PFSK-1 (cell line): ENCODE measurements at regions not wholly inside any gene's neighbourhood (a gene's known extent, or its start where the extent isn't known, plus 50 kb on each side); places are given as distances from the start of the nearest gene placed in this dataset.

Experiments used
- POLR2AphosphoS5 ChIP-seq: IDR thresholded peaks from 2 replicates; pipeline ENCODE4 v1.6.1; 2012; ENCODE audit warnings: low read depth, mild to moderate bottlenecking, control low read depth, low read length, moderate library complexity
- SIN3A ChIP-seq: IDR thresholded peaks from 2 replicates; pipeline ENCODE4 v1.6.1; 2012; ENCODE audit warnings: mild to moderate bottlenecking, low read length, moderate library complexity, borderline replicate concordance; ENCODE audit not compliant: insufficient read depth
- TAF1 ChIP-seq: IDR thresholded peaks from 2 replicates; pipeline ENCODE4 v1.6.1; 2012; ENCODE audit warnings: low read length, control low read depth, borderline replicate concordance; ENCODE audit not compliant: insufficient read depth
- TF ChIP-seq, protein P1 (sequence below), 2 experiments: IDR thresholded peaks; 2 replicates each; pipeline versions ENCODE4 v1.6.1 to v1.8.0; 2011 to 2012; ENCODE audit warnings: low read depth in 2 of 2, low read length in 2 of 2, control low read depth in 1 of 2, inconsistent platforms in 1 of 2, mild to moderate bottlenecking in 1 of 2, moderate library complexity in 1 of 2; ENCODE audit not compliant: insufficient read depth in 1 of 2

DNA sequence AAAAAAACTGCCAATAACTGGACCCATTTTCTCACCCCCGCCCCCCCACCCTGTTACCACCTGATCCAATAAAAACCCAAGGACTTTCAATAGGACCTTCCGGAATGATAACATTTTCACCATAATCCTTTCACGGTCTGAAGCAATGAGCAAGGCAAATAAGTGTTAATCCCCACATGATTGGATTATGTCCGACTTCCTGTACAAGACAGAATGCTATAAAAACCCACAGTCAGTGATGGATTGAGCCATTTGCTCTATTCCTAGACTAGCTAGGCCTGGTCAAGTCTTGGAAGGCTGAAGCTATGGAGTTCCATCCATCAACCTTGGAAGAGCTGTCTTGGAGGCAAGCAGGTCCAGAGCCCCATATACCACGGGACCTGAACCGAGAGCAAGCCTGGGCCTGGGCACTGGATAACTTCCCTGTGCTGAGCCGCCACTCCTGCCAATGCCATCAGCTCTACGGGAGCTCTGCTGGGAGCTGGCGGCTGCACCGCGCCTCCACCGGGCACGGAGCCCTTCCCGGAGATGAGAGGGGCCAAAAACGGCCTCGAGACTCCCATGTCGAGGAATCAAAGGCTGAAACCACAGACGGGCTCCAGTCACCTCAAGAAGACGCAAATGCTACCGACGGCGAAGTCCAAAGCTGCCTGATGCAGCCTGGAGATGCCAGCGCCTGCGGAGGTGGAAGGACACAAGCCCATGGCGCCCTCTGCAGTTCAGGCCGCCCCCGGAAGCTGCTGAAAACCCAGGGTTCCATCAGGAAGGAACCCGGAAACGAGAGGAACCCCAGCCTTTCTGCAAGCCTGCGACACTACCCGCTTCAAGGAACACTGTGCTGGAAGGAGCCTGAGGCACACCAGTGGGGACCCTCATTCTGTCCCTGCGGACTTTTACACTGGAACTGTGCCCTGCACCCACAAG is 69.2 kb downstream of the ANXA2R start:
- no peak for TF ChIP-seq POLR2AphosphoS5
- no peak for TF ChIP-seq SIN3A
- TF ChIP-seq TAF1: no peak
- TF ChIP-seq, protein P1, sequence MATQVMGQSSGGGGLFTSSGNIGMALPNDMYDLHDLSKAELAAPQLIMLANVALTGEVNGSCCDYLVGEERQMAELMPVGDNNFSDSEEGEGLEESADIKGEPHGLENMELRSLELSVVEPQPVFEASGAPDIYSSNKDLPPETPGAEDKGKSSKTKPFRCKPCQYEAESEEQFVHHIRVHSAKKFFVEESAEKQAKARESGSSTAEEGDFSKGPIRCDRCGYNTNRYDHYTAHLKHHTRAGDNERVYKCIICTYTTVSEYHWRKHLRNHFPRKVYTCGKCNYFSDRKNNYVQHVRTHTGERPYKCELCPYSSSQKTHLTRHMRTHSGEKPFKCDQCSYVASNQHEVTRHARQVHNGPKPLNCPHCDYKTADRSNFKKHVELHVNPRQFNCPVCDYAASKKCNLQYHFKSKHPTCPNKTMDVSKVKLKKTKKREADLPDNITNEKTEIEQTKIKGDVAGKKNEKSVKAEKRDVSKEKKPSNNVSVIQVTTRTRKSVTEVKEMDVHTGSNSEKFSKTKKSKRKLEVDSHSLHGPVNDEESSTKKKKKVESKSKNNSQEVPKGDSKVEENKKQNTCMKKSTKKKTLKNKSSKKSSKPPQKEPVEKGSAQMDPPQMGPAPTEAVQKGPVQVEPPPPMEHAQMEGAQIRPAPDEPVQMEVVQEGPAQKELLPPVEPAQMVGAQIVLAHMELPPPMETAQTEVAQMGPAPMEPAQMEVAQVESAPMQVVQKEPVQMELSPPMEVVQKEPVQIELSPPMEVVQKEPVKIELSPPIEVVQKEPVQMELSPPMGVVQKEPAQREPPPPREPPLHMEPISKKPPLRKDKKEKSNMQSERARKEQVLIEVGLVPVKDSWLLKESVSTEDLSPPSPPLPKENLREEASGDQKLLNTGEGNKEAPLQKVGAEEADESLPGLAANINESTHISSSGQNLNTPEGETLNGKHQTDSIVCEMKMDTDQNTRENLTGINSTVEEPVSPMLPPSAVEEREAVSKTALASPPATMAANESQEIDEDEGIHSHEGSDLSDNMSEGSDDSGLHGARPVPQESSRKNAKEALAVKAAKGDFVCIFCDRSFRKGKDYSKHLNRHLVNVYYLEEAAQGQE (IDR thresholded peaks at IDR 0.05; ENCODE audit: insufficient read depth in 1 of 2, low read depth in 2 of 2, low read length in 2 of 2): no peak
